ENCODE measurements at regions not wholly inside any gene's neighbourhood (a gene's known extent, or its start where the extent isn't known, plus 50 kb on each side); places are given as distances from the start of the nearest gene placed in this dataset.

DNA sequence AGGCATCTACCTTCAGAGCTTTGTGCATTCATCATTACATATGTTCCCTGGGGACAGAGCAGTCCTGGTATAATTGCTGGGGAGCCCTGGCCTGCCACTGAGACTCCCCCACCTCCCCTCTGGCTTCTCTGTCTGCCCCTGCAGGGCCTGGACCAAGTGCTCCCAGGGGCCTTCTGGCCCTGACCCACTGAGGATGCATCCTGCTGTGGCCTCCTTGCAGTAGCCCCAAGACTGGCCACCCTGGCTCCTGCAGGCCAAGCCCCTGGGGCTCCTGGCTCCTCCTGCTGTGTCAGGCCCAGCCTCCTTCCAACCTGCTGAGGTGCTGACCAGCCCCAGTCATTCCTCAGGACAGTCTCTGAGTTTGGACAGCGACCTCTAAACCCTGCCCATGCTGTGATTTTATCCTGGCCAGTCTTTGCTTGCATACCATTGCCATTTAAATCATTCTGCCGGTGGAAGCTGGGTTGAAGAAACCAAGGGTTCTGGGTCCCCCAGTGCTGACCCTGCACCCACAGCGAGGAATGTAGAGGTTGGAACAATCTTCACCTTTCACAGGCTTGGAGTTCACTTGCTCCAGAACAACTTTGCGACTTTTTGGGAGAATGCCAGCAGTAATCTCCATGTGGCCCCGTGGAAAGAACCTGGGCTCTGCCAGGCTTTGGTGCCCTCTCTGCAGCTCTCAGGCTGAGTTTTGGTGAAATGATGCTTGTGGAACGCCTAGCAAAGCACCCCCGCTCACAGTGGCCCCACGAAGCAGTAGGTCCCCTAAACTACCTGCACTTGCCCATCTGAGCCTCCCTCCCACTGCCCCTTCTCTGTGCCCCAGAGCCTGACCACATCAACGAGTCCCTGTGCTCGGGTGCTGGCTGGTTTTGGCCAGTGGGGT is 167.3 kb upstream of the GLI2 start:
- DNase-seq: no peak
- Mint-ChIP-seq H3K36me3 (no peaks in the 10 kb centered on the region), H3K9me3 (no peaks in the 10 kb centered on the region), H3K27ac (no peak overlapping the region), H3K4me1 (no peaks in the 10 kb centered on the region), H3K4me3 (no peak overlapping the region), H3K27me3 (peaks cover 3% of the 10 kb centered on the region)
- CTCF ChIA-PET: no interaction called here

DNA sequence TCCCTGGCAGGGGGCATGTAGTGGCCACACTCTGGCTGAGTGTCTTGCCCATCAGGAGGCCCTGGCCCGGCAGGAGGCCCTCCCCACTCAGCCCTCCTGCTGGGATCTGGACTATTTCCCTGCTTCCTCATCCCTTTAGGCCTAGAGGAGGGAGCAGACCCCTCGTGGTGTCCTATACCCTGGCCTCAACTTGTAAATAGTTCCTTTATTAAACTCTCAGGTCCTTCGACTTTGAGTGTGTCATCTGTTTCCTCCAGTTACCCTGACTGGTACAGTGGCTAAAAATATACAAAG is 166.7 kb upstream of the GLI2 start:
- Mint-ChIP-seq H3K4me1 (no peaks in the 10 kb centered on the region), H3K36me3 (no peaks in the 10 kb centered on the region), H3K27ac (no peak overlapping the region), H3K9me3 (no peaks in the 10 kb centered on the region), H3K4me3 (no peak overlapping the region), H3K27me3 (peaks cover 4% of the 10 kb centered on the region)
- no peak for DNase-seq
- CTCF ChIA-PET: no interaction called here

DNA sequence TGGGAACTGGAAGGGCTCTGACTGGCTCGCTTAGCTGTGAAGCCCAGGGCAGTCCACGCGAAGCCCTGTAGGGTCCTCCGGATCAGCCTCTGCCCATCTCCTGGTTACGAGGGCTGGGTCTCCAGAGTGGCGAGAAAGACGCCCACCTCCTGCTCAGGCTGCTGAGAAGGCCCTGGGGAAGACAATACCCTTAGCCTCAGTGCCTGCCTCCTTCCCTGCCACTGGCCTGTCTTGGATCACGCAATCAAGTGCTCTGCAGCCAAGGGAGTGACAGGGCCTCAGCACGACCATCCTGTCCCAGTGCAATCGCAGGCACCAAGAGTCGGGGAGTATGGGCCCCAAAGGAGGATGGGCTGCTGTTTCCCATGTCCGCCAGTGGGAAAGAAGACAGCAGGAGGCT is 165.7 kb upstream of the GLI2 start:
- Mint-ChIP-seq H3K36me3 (no peaks in the 10 kb centered on the region), H3K4me1 (no peaks in the 10 kb centered on the region), H3K4me3 (no peak overlapping the region), H3K27ac (no peak overlapping the region), H3K9me3 (no peaks in the 10 kb centered on the region), H3K27me3 (peaks cover 14% of the 10 kb centered on the region)
- CTCF ChIA-PET: no interaction called here
- no peak for DNase-seq

DNA sequence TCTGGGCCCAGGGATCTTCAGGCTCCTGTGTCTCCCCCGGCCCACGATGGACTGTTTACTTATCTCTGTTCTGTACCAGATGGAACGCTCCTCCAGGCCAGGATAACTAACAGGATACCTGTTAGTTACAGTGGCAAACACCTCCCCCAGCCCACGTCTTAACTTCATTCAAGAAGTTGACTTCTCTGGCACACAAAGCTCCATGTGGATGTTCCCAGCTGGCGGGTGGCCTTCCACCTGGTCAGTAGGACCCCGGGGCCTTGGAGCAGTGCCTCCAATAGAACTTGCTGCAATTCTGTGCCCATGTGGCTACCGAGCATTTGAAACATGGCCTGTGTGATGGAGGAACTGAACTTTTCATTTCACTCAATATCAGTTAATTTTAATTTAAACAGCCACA is 165.1 kb upstream of the GLI2 start:
- Mint-ChIP-seq H3K4me1 (no peaks in the 10 kb centered on the region), H3K36me3 (no peaks in the 10 kb centered on the region)
- CTCF ChIA-PET: no interaction called here

DNA sequence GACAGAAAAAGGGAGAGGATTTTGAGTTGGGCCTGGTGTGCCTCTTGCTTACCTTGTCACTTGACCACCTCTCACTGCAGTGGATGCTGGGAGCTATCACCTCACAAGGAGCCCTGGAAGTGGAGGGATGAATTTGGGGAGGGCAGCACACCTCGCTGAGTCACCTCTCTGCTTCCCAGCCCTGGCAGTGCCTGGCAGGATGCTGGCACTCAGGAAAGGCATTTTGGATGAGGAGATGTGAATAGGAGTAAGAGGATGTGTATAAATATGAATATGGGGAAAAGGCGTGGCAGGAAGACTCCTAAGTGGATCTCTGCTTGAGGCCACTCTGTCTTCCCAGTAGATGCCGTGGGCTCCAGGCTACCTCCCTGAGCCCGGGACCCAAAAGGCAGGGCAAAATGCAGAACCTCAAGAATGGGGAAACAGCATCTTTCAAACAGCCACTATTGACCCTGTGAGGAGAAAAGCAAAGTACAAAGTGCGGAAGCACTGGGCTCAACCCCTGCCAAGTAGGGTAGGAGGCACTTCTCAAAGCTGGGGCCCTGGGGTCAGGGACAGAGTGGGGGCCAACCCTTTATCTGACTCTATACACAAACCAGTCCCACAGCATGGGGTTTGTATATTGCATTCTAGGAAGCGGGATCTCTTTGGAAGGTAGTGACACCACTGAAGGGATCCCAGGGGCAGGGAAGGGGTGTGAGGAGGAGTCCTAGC is 164.5 kb upstream of the GLI2 start:
- no peaks in the 10 kb centered on the region for H3K4me1 Mint-ChIP-seq
- no peaks in the 10 kb centered on the region for H3K36me3 Mint-ChIP-seq
- no peak for DNase-seq
- no peaks in the 10 kb centered on the region for H3K9me3 Mint-ChIP-seq
- peaks cover 24% of the 10 kb centered on the region for H3K27me3 Mint-ChIP-seq
- CTCF ChIA-PET: no interaction called here
- no peak overlapping the region for H3K4me3 Mint-ChIP-seq
- no peak overlapping the region for H3K27ac Mint-ChIP-seq

More for the DNA sequence above, 165.1 kb upstream of the GLI2 start:
- H3K27ac Mint-ChIP-seq: no peak overlapping the region
- H3K27me3 Mint-ChIP-seq: peaks cover 18% of the 10 kb centered on the region
- no peak for DNase-seq
- H3K4me3 Mint-ChIP-seq: no peak overlapping the region
- no peaks in the 10 kb centered on the region for H3K9me3 Mint-ChIP-seq

DNA sequence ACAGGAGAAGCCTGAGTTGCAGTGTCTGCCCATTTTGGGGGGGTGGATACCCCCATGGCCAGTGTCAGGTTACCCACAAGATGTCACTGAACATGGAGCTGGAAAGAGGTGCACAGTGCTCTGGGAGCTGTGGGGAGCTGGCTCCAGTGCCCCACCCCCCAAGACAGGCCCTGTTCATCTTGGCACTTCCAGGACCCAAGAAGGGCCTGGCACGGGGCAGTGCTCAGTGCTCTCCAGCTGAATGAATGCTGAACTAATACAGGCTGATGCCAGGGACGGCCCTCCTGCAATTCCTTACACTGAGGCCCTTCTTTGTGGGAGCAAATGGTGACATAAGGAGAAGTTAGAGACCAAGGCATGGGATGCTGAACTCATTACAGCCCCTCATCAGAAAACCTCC is 163.4 kb upstream of the GLI2 start:
- CTCF ChIA-PET: no interaction called here
- no peaks in the 10 kb centered on the region for H3K4me1 Mint-ChIP-seq
- H3K4me3 Mint-ChIP-seq: no peak overlapping the region
- no peaks in the 10 kb centered on the region for H3K9me3 Mint-ChIP-seq
- DNase-seq: no peak
- H3K27ac Mint-ChIP-seq: no peak overlapping the region
- H3K27me3 Mint-ChIP-seq: peaks cover 35% of the 10 kb centered on the region
- no peaks in the 10 kb centered on the region for H3K36me3 Mint-ChIP-seq

DNA sequence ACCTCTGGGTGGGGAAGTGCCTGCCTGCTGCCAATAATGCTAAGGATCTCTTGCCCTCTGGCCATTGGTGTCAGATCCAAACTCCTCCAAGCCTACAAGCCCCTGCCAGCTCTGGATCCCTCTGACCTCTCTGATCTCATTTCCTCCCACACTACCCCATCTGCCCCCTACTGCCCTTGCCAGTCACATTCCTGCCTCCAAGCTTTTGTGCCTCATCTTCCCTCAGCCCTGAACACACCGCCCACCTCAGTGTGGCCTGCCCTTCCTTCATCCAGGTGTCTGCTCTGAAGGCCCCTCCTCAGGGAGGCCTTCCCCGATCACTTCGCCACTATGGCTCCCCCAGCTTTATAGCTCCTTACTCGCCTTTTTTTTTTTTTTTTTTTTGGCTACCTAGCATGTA is 161.0 kb upstream of the GLI2 start:
- H3K27ac Mint-ChIP-seq: no peak overlapping the region
- CTCF ChIA-PET: no interaction called here
- H3K4me1 Mint-ChIP-seq: no peaks in the 10 kb centered on the region
- no peak overlapping the region for H3K4me3 Mint-ChIP-seq
- H3K9me3 Mint-ChIP-seq: no peaks in the 10 kb centered on the region
- DNase-seq: no peak
- H3K36me3 Mint-ChIP-seq: no peaks in the 10 kb centered on the region
- H3K27me3 Mint-ChIP-seq: peaks cover 54% of the 10 kb centered on the region

DNA sequence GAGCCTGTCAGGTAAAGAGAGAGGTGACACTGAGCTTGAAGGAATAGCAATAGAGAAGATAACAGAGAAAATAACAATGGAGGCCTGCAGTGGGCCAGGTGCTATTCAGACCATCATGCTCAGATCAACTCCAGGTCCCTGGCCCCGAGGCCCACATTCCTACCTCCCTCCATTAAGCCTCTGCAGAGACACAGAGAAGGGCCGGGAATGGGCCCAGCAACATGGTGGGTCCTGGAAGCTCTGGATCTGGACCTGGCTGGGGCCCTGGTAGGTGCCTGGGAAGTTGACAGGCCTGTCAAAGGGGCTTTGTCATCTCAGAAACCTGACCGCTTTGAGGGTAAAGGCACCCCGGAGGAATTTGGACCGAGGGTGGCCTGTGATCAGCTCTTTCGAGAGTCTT is 159.7 kb upstream of the GLI2 start:
- Mint-ChIP-seq H3K4me1 (no peaks in the 10 kb centered on the region), H3K36me3 (no peaks in the 10 kb centered on the region), H3K4me3 (no peak overlapping the region), H3K27ac (no peak overlapping the region), H3K9me3 (no peaks in the 10 kb centered on the region), H3K27me3 (peaks cover 67% of the 10 kb centered on the region)
- DNase-seq: no peak
- CTCF ChIA-PET: no interaction called here

DNA sequence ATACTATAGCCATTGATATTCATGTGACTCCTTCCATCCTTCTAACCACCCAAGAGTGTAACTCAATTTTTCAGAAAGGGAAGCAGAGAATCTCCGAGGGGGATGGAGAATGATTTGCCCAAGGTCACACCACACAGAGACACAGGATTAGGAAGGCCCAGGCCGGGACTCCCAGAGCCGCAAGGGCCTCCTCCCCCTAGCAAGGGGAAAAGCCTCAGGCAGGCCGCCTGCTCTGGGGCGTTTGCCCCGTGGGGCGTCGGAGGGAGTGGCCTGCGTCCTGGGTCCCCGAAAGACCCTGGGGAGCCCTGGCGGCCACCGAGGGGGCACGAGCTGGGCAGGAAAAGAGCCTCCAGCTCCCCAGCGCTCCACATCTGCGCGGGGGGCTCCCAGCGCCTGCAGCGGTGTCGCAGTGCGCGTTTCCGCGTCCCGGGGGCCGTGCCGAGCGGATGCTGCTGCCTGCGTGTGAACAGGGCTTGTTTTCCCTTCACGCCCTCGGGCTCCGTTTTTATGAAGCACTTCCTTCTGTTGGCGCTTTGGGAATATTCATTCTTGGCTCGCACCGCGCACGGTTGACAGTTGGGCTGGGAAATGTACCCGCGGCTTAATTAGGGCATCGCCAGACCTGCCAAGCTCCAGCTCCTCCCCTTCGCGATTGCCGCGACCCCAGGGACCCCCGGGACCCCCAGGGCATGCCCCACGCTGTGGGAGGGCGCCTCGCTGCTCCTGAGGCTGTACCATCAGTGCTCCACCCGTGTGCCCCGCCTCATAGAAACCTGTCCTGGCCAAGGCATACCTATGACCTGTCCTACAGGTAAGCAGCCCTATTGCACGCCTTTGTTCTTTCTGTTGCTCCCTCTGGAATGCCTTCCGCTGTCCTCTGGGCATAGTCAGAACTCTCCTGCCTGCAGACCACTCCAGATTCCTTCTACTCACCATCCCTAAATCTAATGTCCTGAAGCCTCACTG is 158.9 kb upstream of the GLI2 start:
- CTCF ChIA-PET: no interaction called here

DNA sequence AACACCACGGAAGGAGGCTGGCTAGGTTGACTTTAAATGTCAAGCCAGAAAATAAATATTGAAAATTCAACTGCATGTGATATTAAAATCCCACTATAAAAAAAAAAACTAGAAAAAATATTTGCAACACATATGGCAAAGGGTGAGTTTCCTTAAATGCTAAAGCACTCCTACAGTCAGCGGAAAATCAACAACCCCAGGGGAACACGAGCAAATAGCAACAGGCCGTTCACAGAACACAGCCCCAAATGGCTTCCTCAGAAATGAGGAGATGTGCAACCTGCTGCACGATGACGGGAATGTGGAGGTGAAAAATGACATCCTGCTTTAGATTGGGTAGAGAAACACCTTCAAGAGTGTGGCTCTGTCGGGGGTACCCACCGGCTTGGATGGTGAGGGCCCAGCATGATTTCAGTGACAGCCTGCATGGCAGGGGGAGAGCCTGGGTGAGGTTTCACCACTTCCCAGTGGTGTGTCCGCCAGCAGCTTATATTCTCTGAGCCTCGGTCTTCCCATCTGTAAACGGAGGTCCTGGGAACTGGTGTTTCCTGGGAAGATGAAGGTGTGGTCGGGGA is 157.9 kb upstream of the GLI2 start:
- H3K36me3 Mint-ChIP-seq: no peaks in the 10 kb centered on the region
- no peak overlapping the region for H3K4me3 Mint-ChIP-seq
- DNase-seq: no peak
- H3K27ac Mint-ChIP-seq: no peak overlapping the region
- H3K27me3 Mint-ChIP-seq: peaks cover 71% of the 10 kb centered on the region
- CTCF ChIA-PET: no interaction called here
- H3K4me1 Mint-ChIP-seq: no peaks in the 10 kb centered on the region
- no peaks in the 10 kb centered on the region for H3K9me3 Mint-ChIP-seq

More for the DNA sequence above, 158.9 kb upstream of the GLI2 start:
- Mint-ChIP-seq H3K9me3 (no peaks in the 10 kb centered on the region), H3K4me3 (no peak overlapping the region), H3K27ac (no peak overlapping the region), H3K4me1 (no peaks in the 10 kb centered on the region), H3K36me3 (no peaks in the 10 kb centered on the region), H3K27me3 (peaks cover 71% of the 10 kb centered on the region)
- no peak for DNase-seq

DNA sequence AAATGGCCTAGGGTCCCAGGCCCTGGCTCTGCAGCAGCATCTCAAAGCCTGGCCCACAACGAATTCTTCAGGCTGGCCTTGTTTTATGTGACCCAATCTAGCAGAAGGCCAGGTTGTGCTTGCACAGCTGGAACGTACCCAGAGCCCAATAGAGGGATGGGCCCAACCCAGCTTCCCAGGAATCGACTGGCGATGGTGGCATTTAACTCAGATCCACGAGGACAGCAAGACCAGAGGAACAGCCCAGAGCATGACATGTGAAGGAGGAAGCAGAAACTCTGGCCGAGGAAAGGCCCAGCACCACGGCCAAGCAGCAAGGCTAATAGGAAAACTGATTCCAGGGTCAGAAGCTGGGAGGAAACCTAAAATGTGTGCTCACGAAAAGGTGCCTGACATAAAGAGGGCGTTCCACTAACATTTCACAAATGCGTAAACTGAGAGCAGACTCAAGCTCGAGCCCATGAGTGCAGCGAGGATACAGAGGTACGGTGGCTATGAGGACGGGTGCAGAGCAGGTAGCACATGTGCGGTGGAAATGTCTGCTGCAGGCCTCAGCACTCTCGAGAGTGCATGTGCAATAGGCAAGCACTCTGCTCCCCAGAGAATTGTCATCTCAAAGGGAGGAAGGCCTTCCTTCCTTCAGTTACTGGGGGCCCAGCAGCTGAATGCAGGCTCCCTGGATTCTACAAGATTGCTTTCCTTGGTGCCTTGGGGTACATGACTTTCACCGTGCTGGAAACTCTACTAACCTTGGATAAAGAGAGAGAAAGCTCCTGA is 156.9 kb upstream of the GLI2 start:
- no peak overlapping the region for H3K4me3 Mint-ChIP-seq
- H3K27me3 Mint-ChIP-seq: peaks cover 71% of the 10 kb centered on the region
- H3K4me1 Mint-ChIP-seq: no peaks in the 10 kb centered on the region
- DNase-seq: no peak
- CTCF ChIA-PET: interaction anchor here (2.0 kb wide), 1 partner anchor 25 kb away, joined by 6 read pairs; no protein-coding TSS in a partner anchor
- H3K36me3 Mint-ChIP-seq: no peaks in the 10 kb centered on the region
- H3K27ac Mint-ChIP-seq: no peak overlapping the region
- H3K9me3 Mint-ChIP-seq: no peaks in the 10 kb centered on the region

DNA sequence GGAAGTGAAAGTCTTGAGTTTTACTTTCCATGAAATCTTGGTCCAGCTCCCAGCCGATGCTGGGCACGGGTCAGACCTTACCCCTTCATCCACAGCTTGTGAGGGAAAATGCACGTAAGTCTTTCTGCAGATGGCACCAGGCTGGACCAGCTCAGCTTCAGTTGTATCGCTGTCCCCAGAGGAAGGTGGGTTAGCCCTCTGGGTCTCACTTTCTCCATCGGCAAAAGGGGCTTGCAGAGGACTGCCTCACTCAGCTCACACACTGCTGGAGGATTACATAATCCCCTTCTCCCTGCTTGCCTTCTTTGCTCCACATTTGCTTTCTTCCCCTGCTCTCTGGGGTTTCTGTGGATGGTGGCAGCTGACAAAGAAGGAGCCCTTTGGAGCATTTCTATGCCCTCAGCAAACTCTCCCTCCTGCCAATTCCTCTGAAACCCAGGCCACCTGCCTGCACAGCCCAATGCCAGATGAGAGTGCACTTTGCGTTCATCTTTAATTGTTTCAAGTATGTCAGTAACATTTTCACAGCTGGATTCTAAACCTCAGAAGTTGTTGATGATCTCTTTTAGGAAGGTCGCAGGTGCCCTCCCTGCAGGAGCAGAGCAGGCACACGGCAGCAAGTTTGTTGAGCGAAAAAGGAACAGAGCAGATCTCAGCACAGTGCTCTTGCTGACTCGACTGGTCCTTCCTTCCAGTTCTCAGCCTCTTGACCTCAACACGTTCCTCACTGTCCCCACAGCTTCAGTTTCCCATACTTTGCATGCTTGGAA is 155.6 kb upstream of the GLI2 start:
- DNase-seq: no peak
- CTCF ChIA-PET: interaction anchor here (0.7 to 2.0 kb wide), 3 partner anchors 27 to 233 kb away, joined by 3 to 6 read pairs (median 3); no protein-coding TSS in a partner anchor
- H3K36me3 Mint-ChIP-seq: no peaks in the 10 kb centered on the region

DNA sequence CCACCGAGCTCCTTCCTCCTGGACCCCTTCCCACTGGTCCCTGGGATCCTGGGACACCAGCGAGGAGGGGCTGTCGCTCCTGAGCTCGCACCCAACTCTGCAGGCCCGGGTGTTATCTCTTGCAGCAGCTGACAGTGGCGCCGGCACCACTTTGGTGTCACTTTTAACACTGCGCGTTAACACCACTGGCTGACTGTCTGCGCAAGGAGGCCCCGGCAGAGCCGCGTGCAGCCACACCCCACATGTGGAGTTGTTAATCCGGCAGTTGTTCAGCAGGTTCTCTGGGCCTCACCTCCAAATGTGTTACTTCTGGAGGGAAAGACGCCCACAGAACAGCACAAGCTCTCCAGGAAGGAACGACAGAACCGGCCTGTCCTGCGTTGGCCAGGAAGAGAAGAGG is 155.0 kb upstream of the GLI2 start:
- no peaks in the 10 kb centered on the region for H3K9me3 Mint-ChIP-seq
- peaks cover 69% of the 10 kb centered on the region for H3K27me3 Mint-ChIP-seq
- CTCF ChIA-PET: interaction anchor here (1.0 to 2.0 kb wide), 2 partner anchors 27 to 233 kb away, joined by 3 to 6 read pairs; no protein-coding TSS in a partner anchor
- H3K27ac Mint-ChIP-seq: no peak overlapping the region
- DNase-seq: no peak
- H3K4me1 Mint-ChIP-seq: no peaks in the 10 kb centered on the region
- H3K4me3 Mint-ChIP-seq: no peak overlapping the region
- H3K36me3 Mint-ChIP-seq: no peaks in the 10 kb centered on the region

More for the DNA sequence above, 155.6 kb upstream of the GLI2 start:
- Mint-ChIP-seq H3K4me3 (no peak overlapping the region), H3K27me3 (peaks cover 67% of the 10 kb centered on the region), H3K4me1 (no peaks in the 10 kb centered on the region), H3K9me3 (no peaks in the 10 kb centered on the region), H3K27ac (no peak overlapping the region)
